HG02610 (cell line): ENCODE measurements at regions not wholly inside any gene's neighbourhood (a gene's known extent, or its start where the extent isn't known, plus 50 kb on each side); places are given as distances from the start of the nearest gene placed in this dataset.

Experiments
- ATAC-seq: cut with Tn5 transposase; IDR thresholded peaks from one replicate; pipeline ENCODE4 v1.9.1; 2021; ENCODE audit warnings: mild to moderate bottlenecking, moderate library complexity; ENCODE audit not compliant: unreplicated experiment

GRCh38 chr4:38230121-38230801, 270.1 kb downstream of the PTTG2 start:
- no peak for ATAC-seq

DNA sequence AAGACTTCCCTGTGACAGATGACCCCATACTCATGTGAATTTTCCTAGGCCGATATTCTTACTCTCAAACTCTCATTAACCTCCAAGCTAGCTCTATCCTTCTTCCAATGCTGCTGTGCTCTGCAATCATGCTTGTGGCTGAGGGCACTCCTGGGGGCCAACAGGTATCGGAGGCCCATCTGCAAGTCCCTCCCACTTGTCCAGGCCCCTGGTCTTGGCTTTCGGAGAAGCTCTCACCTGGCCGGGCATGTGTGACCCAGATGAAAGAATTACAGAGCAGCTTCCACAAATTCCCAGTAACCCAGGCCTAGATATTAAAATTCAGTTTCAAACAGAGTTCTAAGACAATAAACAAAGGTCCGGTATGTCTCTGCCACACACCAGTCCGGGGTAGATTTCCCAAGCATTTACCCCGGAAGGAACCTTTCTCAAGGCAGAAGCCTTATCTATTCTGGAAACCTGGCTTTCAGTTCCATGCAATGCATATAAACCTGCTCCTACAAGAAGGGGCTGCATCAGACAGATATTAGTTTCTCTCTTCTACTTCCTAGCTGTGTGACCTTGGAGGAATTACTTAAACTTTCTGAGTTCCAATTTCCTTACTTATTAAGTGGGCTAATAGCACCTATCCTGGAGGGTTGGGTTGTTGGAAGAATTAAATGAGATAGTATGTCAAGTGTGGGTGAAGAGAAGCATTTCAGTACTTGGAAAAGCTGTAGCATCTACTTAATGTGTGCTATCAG, 270.8 kb downstream of the PTTG2 start:
- no peak for ATAC-seq

DNA sequence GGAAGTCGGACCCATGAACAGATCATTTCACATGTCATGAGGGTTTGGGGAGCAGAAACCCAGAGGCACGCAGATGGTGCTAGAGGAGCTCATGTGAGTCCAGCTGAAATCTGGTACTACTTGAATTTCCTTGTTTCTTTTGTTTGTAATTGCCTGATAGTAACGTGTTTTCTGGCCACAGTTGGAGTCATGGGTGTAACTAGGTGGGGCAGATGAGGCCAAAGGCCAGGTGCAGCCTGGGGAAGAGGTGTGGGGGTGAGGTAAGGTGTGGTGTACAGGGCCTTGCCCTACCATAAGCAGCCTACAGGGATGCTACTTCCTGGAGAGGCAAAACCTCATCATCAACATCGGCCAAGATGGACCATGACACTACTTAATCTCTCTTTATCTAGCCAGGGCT, 271.4 kb downstream of the PTTG2 start:
- no peak for ATAC-seq

DNA sequence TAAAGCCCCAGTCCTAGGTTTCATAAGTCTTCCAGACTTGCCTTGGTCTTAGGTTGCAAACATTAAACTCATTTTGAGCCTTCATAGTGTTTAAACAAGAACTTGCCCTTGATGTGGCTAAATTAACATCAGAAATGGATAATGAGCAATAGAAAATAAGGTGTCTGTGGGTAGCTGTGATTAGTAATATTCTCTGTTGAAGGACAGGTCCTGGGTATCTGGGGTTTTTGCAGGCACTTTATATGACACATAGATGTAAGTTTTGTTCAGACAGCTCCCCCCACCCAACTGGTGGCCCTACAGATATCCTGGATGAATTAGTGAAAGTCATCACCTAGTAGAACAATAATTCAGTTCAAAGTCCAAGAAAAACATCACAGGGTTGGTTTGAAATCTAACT, 272.5 kb downstream of the PTTG2 start:
- ATAC-seq = no peak

- ATAC-seq = no peak
Measured at GRCh38 chr4:38233727-38234480, 273.7 kb downstream of the PTTG2 start.

DNA sequence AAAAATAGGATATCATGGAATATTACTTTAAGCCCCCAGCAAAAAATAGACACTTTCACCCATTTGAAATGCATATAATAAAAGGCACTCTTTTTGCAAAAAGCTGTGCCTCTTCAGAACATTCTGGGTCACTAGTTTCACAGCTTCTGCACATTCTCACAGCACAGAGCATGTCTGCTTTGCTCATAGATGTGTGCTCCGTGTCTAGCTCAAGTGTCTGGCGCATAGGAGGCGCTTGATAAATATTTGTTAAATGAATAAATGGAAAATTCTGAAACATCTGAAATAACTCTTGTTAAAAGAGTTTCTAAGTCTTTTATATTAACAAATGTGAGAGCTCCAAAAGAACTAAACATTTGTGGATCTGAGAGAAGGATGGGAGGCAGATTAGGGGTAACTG, 275.2 kb downstream of the PTTG2 start:
- ATAC-seq = no peak

GRCh38 chr4:38236003-38236402, 275.8 kb downstream of the PTTG2 start:
- ATAC-seq = no peak

GRCh38 chr4:38236503-38236902, 276.3 kb downstream of the PTTG2 start:
- ATAC-seq = no peak

DNA sequence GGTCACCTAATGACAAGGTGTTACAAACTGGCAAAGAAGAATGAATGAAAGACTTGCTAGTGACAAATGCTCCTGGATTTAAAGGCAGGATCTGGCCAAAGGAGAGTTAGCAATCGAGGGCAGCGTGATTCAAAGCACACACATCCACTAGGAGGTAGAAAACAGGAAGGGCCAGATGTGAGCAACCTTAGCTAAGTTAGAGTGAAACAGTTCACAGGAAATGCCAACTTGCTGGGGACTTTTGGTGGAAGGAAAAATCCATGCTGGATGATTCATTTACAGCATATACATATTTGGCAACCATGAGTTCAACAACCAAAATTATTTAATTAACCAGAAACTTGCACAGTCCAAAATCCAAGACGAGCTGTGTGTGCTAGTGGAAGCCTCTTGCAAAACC, 276.9 kb downstream of the PTTG2 start:
- ATAC-seq = no peak

GRCh38 chr4:38241541-38241940, 281.3 kb downstream of the PTTG2 start:
- no peak for ATAC-seq

GRCh38 chr4:38242101-38242500, 281.9 kb downstream of the PTTG2 start:
- no peak for ATAC-seq

DNA sequence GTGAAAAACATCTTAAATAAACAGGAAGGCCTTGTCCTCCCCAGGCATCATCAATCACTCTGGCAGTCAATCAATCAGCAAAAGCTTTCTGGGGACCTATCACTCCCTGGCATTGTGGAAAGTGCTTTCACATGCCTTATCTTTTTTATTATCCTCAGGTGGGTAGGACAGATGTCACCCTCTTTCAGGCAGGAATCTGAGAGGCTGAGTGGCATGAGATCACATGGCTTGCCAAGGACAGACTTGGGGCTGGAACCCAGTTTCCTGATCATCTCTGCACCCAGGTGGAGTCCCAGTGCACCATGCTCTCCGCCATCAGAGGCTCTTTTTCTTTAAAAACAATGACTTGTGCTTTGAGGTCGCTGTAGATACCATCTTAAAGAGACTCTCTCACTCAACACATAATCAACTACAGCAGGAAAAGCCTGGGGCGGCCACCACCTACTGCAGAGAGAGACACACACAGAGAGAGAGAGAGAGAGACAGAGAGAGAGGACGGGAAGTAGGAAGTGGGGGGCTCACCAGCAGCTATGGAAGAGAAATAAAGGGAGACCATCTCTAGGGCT, 282.7 kb downstream of the PTTG2 start:
- ATAC-seq = no peak

GRCh38 chr4:38243388-38244053, 283.3 kb downstream of the PTTG2 start:
- no peak for ATAC-seq

- ATAC-seq = no peak
Measured at GRCh38 chr4:38254825-38255224, 294.6 kb downstream of the PTTG2 start.

- ATAC-seq = no peak
Measured at GRCh38 chr4:38255572-38255971, 295.4 kb downstream of the PTTG2 start.

DNA sequence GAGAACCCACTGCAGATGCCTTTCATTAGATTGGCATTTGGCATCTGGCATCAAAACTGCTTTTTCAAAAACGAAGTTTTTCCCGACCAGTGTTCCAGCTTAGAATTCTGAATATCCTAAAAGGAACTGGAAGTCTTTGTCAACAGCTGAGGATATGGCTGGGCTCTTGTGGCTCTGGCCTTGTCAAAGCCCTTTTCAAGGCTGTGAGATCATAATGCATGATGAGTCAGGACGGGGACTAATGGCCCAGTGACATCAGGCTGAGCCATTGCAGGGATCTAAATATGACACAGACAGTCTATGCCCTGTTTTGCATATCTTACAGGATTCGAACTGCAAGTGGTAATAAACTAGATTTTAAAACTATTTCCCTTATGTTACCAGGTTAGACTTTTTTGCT, 306.4 kb downstream of the PTTG2 start:
- ATAC-seq = no peak

DNA sequence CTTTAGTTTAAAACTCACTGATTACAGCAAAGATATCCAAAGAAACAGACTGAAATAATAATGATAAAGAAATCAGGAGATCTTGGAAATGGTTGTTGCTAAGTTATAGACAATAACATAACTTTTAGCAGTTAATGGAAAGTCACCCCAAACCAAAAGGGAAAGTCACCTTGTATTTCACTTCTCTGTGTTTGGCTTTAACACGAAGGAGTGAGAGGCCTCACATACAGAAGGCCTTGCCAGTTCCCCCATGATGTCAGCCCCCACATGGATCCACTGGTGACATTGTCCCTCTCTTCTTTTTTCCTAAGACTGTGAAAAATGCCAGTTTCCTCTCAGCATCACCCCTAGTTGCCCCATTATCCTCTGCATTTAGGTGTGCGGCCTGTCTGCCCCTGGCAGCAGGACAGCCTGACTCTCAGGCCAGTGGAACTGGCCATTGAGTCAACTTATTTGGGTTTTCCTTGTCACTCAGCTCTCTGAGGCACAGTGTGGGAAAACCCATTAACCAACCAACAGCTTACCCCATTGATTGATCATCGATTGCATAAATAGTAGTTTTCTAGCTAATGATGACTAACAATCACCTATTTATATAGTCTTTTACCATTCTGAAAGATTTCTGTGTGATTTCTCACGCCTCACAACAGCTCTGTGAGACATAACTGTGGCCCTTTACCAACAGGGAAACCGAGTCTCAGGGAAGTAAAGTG, 308.1 kb downstream of the PTTG2 start:
- no peak for ATAC-seq

GRCh38 chr4:38268837-38269236, 308.6 kb downstream of the PTTG2 start:
- no peak for ATAC-seq

- no peak for ATAC-seq
Measured at GRCh38 chr4:38273407-38273806, 313.2 kb downstream of the PTTG2 start.

- no peak for ATAC-seq
Measured at GRCh38 chr4:38275331-38276100, 315.3 kb downstream of the PTTG2 start.
